H1 (cell line): ENCODE measurements at regions not wholly inside any gene's neighbourhood (a gene's known extent, or its start where the extent isn't known, plus 50 kb on each side); places are given as distances from the start of the nearest gene placed in this dataset.

Source experiments
- CTCF ChIA-PET: fragments of 300-600 bp; sonication (Branson Sonifier 250); formaldehyde crosslinking; loops from one replicate; lab custom pipeline; 2021; ENCODE audit not compliant: partially characterized antibody; lab: Charles Lee
- POLR2A ChIA-PET: fragments of 300-600 bp; sonication (Branson Sonifier 250); formaldehyde crosslinking; loops from one replicate; lab custom pipeline; 2021; ENCODE audit warnings: inconsistent platforms; ENCODE audit not compliant: partially characterized antibody; lab: Charles Lee
- DNase-seq, 2 experiments: peaks; one replicate each; pipeline versions ENCODE4 v3.0.0 to v3.0.0-alpha.2; 2010 to 2022; ENCODE audit warnings: low spot score in 2 of 2, low read depth in 1 of 2, mixed read lengths in 1 of 2
- FAIRE-seq: peaks from 2 replicates; lab custom pipeline; 2011; peaks lifted over from hg19 to GRCh38; lab: Jason Lieb, UNC
- H2AFZ ChIP-seq: 2 replicates; pipeline ENCODE4 v1.8.1; 2012; ENCODE audit warnings: low read length, inconsistent platforms
- H2AK5ac ChIP-seq: 2 replicates; pipeline ENCODE4 v1.6.1; 2013; ENCODE audit warnings: low read depth, low read length
- H2BK120ac ChIP-seq: replicated peaks from 2 replicates; pipeline ENCODE3; 2013; ENCODE audit warnings: low read depth, low read length, inconsistent platforms
- H2BK12ac ChIP-seq: 2 replicates; pipeline ENCODE4 v1.6.1; 2013; ENCODE audit warnings: low read depth, low read length
- H2BK15ac ChIP-seq: 2 replicates; pipeline ENCODE4 v1.6.1; 2013; ENCODE audit warnings: low read length
- H2BK20ac ChIP-seq: 2 replicates; pipeline ENCODE4 v1.6.1; 2013; ENCODE audit warnings: low read length
- H2BK5ac ChIP-seq: 2 replicates; pipeline ENCODE4 v1.6.1; 2013; ENCODE audit warnings: low read depth, low read length
- H3K14ac ChIP-seq: 2 replicates; pipeline ENCODE4 v1.6.1; 2013; ENCODE audit warnings: inconsistent platforms; ENCODE audit not compliant: insufficient read length
- H3K18ac ChIP-seq: 2 replicates; pipeline ENCODE4 v1.6.1; 2013; ENCODE audit warnings: low read length; ENCODE audit errors: extremely low read depth
- H3K23ac ChIP-seq: 2 replicates; pipeline ENCODE4 v1.6.1; 2013; ENCODE audit warnings: inconsistent platforms; ENCODE audit not compliant: insufficient read length
- H3K23me2 ChIP-seq: 2 replicates; pipeline ENCODE4 v1.6.1; 2013; ENCODE audit warnings: low read depth, low read length
- H3K27ac ChIP-seq: 2 replicates; pipeline ENCODE4 v1.6.1; 2011; ENCODE audit warnings: low read depth, low read length, inconsistent platforms
- H3K27me3 ChIP-seq, 4 experiments: replicated peaks in 1 of 4; 1 replicate in 1 of 4; 2 replicates in 3 of 4; pipeline versions ENCODE4 v1.6.1 to v1.8.1; 2011 to 2013; ENCODE audit warnings: low read length in 3 of 4, mild to moderate bottlenecking in 3 of 4, inconsistent platforms in 2 of 4, mixed read lengths in 2 of 4, moderate library complexity in 1 of 4; ENCODE audit not compliant: control insufficient read depth in 3 of 4, insufficient read depth in 3 of 4; ENCODE audit errors: extremely low read depth in 1 of 4
- H3K36me3 ChIP-seq, 4 experiments: 2 replicates each; pipeline versions ENCODE4 v1.6.1 to v1.8.1; 2011 to 2013; ENCODE audit warnings: mild to moderate bottlenecking in 4 of 4, low read length in 3 of 4, moderate library complexity in 2 of 4, control low read depth in 1 of 4, inconsistent platforms in 1 of 4; ENCODE audit not compliant: insufficient read depth in 4 of 4, control insufficient read depth in 2 of 4
- H3K4ac ChIP-seq: replicated peaks from 2 replicates; pipeline ENCODE3; 2013; ENCODE audit warnings: low read length, low read depth, mixed read lengths, inconsistent platforms; ENCODE audit not compliant: insufficient read length
- H3K4me1 ChIP-seq, 4 experiments: replicated peaks in 1 of 4; 1 replicate in 1 of 4; 2 replicates in 3 of 4; pipeline versions ENCODE4 v1.6.1 to v1.8.1; 2011 to 2013; ENCODE audit warnings: low read length in 3 of 4, inconsistent platforms in 2 of 4, mixed read lengths in 1 of 4; ENCODE audit not compliant: insufficient read depth in 4 of 4, control insufficient read depth in 3 of 4
- H3K4me2 ChIP-seq, 2 experiments: 2 replicates each; pipeline versions ENCODE4 v1.6.1 to v1.8.1; 2011 to 2013; ENCODE audit warnings: low read depth in 2 of 2, low read length in 2 of 2, control low read depth in 1 of 2, inconsistent platforms in 1 of 2, mild to moderate bottlenecking in 1 of 2; ENCODE audit not compliant: insufficient read depth in 1 of 2
- H3K4me3 ChIP-seq, 4 experiments: fragments of 200-600, 300-600 bp in 1 of 4; sonication (generic), shearing (Covaris generic), sonication (Bioruptor Twin) in 1 of 4; 2 replicates each; pipeline versions ENCODE4 v1.5.1 to v1.8.1; 2011 to 2016; ENCODE audit warnings: low read length in 4 of 4, low read depth in 3 of 4, control low read depth in 2 of 4, inconsistent platforms in 2 of 4, mild to moderate bottlenecking in 2 of 4, mixed read lengths in 1 of 4, moderate library complexity in 1 of 4; ENCODE audit not compliant: insufficient read depth in 2 of 4; ENCODE audit errors: extremely low read depth in 1 of 4
- H3K56ac ChIP-seq: replicated peaks from 2 replicates; pipeline ENCODE3; 2013; ENCODE audit warnings: low read depth, mild to moderate bottlenecking, mixed read lengths, low read length, inconsistent platforms; ENCODE audit not compliant: insufficient read length
- H3K79me1 ChIP-seq: 2 replicates; pipeline ENCODE4 v1.6.1; 2013; ENCODE audit warnings: low read depth, low read length, control low read depth
- H3K79me2 ChIP-seq, 2 experiments: 2 replicates each; pipeline versions ENCODE4 v1.6.1 to v1.8.1; 2012 to 2013; ENCODE audit warnings: low read length in 2 of 2, mild to moderate bottlenecking in 2 of 2, inconsistent platforms in 1 of 2; ENCODE audit not compliant: insufficient read depth in 2 of 2, control insufficient read depth in 1 of 2
- H3K9ac ChIP-seq, 4 experiments: replicated peaks in 1 of 4; 1 replicate in 1 of 4; 2 replicates in 3 of 4; pipeline versions ENCODE4 v1.6.1 to v1.8.1; 2011 to 2013; ENCODE audit warnings: low read depth in 3 of 4, low read length in 3 of 4, control low read depth in 2 of 4, mild to moderate bottlenecking in 2 of 4, moderate library complexity in 2 of 4, inconsistent platforms in 1 of 4; ENCODE audit errors: extremely low read depth in 1 of 4
- H3K9me3 ChIP-seq, 2 experiments: 2 replicates each; pipeline versions ENCODE4 v1.6.1 to v1.8.1; 2012 to 2013; ENCODE audit warnings: mild to moderate bottlenecking in 2 of 2, moderate library complexity in 2 of 2, control low read depth in 1 of 2, inconsistent platforms in 1 of 2, low read depth in 1 of 2, low read length in 1 of 2, mixed read lengths in 1 of 2; ENCODE audit not compliant: insufficient read depth in 2 of 2
- H4K20me1 ChIP-seq, 2 experiments: replicated peaks in 1 of 2; 2 replicates each; pipeline versions ENCODE3 to v1.8.1; 2011 to 2013; ENCODE audit warnings: inconsistent platforms in 2 of 2, low read length in 2 of 2, mild to moderate bottlenecking in 1 of 2; ENCODE audit not compliant: insufficient read depth in 2 of 2, control insufficient read depth in 1 of 2
- H4K5ac ChIP-seq: 2 replicates; pipeline ENCODE4 v1.6.1; 2013; ENCODE audit warnings: low read length, low read depth, mixed read lengths, inconsistent platforms; ENCODE audit not compliant: insufficient read length
- H4K8ac ChIP-seq: 2 replicates; pipeline ENCODE4 v1.8.0; 2013; ENCODE audit warnings: mild to moderate bottlenecking, moderate library complexity, low read length, inconsistent platforms; ENCODE audit not compliant: insufficient read depth; ENCODE audit errors: extremely low read depth
- H4K91ac ChIP-seq: replicated peaks from 2 replicates; pipeline ENCODE3; 2013; ENCODE audit warnings: low read length, mixed read lengths, inconsistent platforms; ENCODE audit not compliant: insufficient read length
- BACH1 ChIP-seq: IDR thresholded peaks from 2 replicates; pipeline ENCODE4 v1.6.1; 2012; ENCODE audit warnings: low read length, improper control_type of control experiment
- BCL11A ChIP-seq, 2 experiments: IDR thresholded peaks; one replicate each; pipeline ENCODE4 v1.6.1; 2011; ENCODE audit warnings: low read depth in 2 of 2, low read length in 2 of 2, mild to moderate bottlenecking in 2 of 2
- CBX5 ChIP-seq: fragments of 300-800, 300-1000 bp; sonication (generic); IDR thresholded peaks from 2 replicates; pipeline ENCODE4 v1.7.1; 2016; ENCODE audit warnings: antibody characterized with exemption, low read length, low read depth
- CEBPB ChIP-seq: IDR thresholded peaks from 2 replicates; pipeline ENCODE4 v1.6.1; 2012; ENCODE audit warnings: low read depth, low read length
- CTBP2 ChIP-seq: IDR thresholded peaks from 2 replicates; pipeline ENCODE4 v1.7.0; 2011; ENCODE audit warnings: borderline replicate concordance, mild to moderate bottlenecking, moderate library complexity, mixed read lengths, low read length; ENCODE audit not compliant: insufficient read depth, insufficient read length
- FOSL1 ChIP-seq: IDR thresholded peaks from 2 replicates; pipeline ENCODE4 v1.6.1; 2011; ENCODE audit warnings: mild to moderate bottlenecking, low read depth, low read length, moderate library complexity; ENCODE audit not compliant: insufficient read depth
- GTF2F1 ChIP-seq: IDR thresholded peaks from 2 replicates; pipeline ENCODE4 v1.6.1; 2012; ENCODE audit warnings: low read depth, low read length, improper control_type of control experiment, borderline replicate concordance
- JUND ChIP-seq: IDR thresholded peaks from 2 replicates; pipeline ENCODE4 v1.6.1; 2011; ENCODE audit warnings: mild to moderate bottlenecking, improper control_type of control experiment, low read length
- KDM4A ChIP-seq: IDR thresholded peaks from one replicate; pipeline ENCODE4 v1.7.1; 2012; ENCODE audit warnings: low read depth, mild to moderate bottlenecking, moderate library complexity, low read length, inconsistent platforms; ENCODE audit not compliant: severe bottlenecking
- KDM5A ChIP-seq: fragments of 200-600 bp; IDR thresholded peaks from 2 replicates; pipeline ENCODE4 v1.7.1; 2012; ENCODE audit warnings: mild to moderate bottlenecking, low read length, inconsistent platforms, mixed read lengths
- RBBP5 ChIP-seq: IDR thresholded peaks from 2 replicates; pipeline ENCODE4 v1.7.1; 2012; ENCODE audit warnings: low read depth, mild to moderate bottlenecking, inconsistent platforms, low read length, moderate library complexity, borderline replicate concordance
- RFX5 ChIP-seq: IDR thresholded peaks from 2 replicates; pipeline ENCODE4 v1.6.1; 2011; ENCODE audit warnings: low read depth, low read length, improper control_type of control experiment, borderline replicate concordance
- SP1 ChIP-seq: IDR thresholded peaks from 2 replicates; pipeline ENCODE4 v1.6.1; 2011; ENCODE audit warnings: low read depth, low read length
- SP2 ChIP-seq: IDR thresholded peaks from 2 replicates; pipeline ENCODE4 v1.6.1; 2012; ENCODE audit warnings: mild to moderate bottlenecking, low read length, inconsistent platforms
- TEAD4 ChIP-seq: IDR thresholded peaks from 2 replicates; pipeline ENCODE4 v1.6.1; 2012; ENCODE audit warnings: low read depth, low read length, inconsistent platforms, mixed read lengths
- ZNF274 ChIP-seq: IDR thresholded peaks from 2 replicates; pipeline ENCODE4 v1.7.0; 2012; ENCODE audit warnings: low read length, borderline replicate concordance; ENCODE audit errors: extremely low read depth
- WGBS, 2 experiments: shearing (Covaris generic) in 1 of 2; methylation state at CpG; one replicate each; pipeline versions ENCODE4 v1.1.6 to v1.1.7; 2013 to 2015; ENCODE audit warnings: low lambda C conversion rate in 2 of 2, mixed read lengths in 2 of 2, inconsistent platforms in 1 of 2, low coverage in 1 of 2, missing lambda C conversion rate in 1 of 2; ENCODE audit not compliant: insufficient replicate concordance in 2 of 2, insufficient coverage in 1 of 2, insufficient read length in 1 of 2; ENCODE audit errors: extremely low coverage in 1 of 2, missing lambda C conversion rate in 1 of 2; 5-methylcytosine and 5-hydroxymethylcytosine counted together

DNA sequence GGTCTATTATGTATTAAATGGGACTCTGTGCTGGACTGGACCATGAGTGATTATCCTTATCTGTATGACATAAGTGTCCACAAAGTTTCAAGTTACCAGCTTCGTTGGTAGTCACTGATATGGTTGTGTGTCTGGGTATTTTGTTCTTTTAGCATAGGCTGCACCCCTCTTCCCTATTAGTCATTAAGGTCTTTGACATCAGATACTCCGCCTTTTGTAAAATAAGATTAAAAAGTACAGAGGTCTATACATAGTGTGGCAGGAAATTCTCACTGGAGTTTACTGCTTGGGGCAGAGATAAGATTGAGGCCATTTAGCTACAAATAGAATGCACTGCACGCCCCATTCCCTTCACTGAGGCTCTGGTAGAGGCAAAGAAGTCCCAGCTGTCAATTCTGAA, 99.4 kb downstream of the TMEM215 start:
- Histone ChIP-seq H2BK20ac (no peak overlapping the region), H3K4me1 (peaks cover 0 to 4% (median 2%) of the 10 kb centered on the region in 4 experiments; a peak in 2 of 7 replicates), H3K18ac (no peak overlapping the region), H2AFZ (no peak overlapping the region), H4K8ac (no peak overlapping the region), H2BK12ac (no peak overlapping the region), H4K5ac (no peak overlapping the region), H3K27ac (no peak overlapping the region), H2BK120ac (no peak overlapping the region), H3K23ac (no peak overlapping the region), H3K9me3 (no peaks in the 10 kb centered on the region), H4K91ac (no peak overlapping the region), H3K56ac (no peak overlapping the region), H3K79me2 (no peaks in the 10 kb centered on the region), H2AK5ac (no peak overlapping the region), H3K4me3 (no peak overlapping the region), H3K23me2 (no peaks in the 10 kb centered on the region), H3K14ac (no peak overlapping the region), H2BK5ac (no peak overlapping the region), H2BK15ac (no peak overlapping the region), H3K4ac (no peak overlapping the region), H3K27me3 (no peaks in the 10 kb centered on the region), H3K4me2 (no peak overlapping the region), H3K9ac (no peak overlapping the region), H3K79me1 (no peaks in the 10 kb centered on the region), H3K36me3 (no peaks in the 10 kb centered on the region), H4K20me1 (no peaks in the 10 kb centered on the region)
- POLR2A ChIA-PET = no interaction called here
- WGBS, 2 experiments = 89% methylated on average over 3 of the region's 3 CpGs; no CpG with 5 or more reads in 1 of the 2 experiments
- CTCF ChIA-PET = no interaction called here
- no peak for DNase-seq
- FAIRE-seq = no peak
- TF ChIP-seq KDM5A = no peak
- no peak for TF ChIP-seq FOSL1
- no peak for TF ChIP-seq CBX5
- no peak for TF ChIP-seq BCL11A (IDR thresholded peaks at IDR 0.05; ENCODE audit: low read depth in 2 of 2, low read length in 2 of 2)
- no peak for TF ChIP-seq SP1
- TF ChIP-seq TEAD4 = no peak
- TF ChIP-seq KDM4A = no peak
- no peak for TF ChIP-seq SP2
- no peak for TF ChIP-seq JUND
- no peak for TF ChIP-seq CTBP2
- no peak for TF ChIP-seq RFX5
- TF ChIP-seq BACH1 = no peak
- TF ChIP-seq GTF2F1 = no peak
- no peak for TF ChIP-seq CEBPB
- TF ChIP-seq ZNF274 = no peak
- TF ChIP-seq RBBP5 = no peak
